ENCODE measurements at regions not wholly inside any gene's neighbourhood (a gene's known extent, or its start where the extent isn't known, plus 50 kb on each side); places are given as distances from the start of the nearest gene placed in this dataset.

DNA sequence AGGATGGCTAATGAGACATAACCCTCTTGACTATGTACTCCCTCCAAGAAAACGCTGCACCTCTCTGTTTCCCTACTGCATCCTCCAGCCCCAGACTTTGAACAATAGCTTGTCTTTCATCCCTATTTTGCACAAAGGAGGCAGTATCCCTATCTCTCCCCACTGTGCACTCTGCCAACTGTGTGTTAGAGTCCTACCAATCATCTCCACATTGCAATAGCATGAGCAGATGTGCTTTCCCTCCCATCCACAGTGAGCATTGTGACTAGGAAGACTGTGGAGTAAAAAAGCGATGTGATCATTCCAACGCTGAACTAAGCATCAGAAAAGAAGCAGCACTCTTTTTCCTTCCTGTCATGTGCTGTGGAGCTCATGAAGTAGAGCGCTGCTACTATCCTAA is 206.3 kb upstream of the GULP1 start:
- no peak for TF ChIP-seq CTCF (conservative IDR thresholded peaks at IDR 0.05; ENCODE audit: low read depth, low read length)
- TF ChIP-seq EZH2 (IDR thresholded peaks at IDR 0.05; ENCODE audit: borderline replicate concordance, low read depth, low read length, poor library complexity, severe bottlenecking): no peak

Data from A673 (cell line).